T1000 (cell line): ENCODE measurements at regions not wholly inside any gene's neighbourhood (a gene's known extent, or its start where the extent isn't known, plus 50 kb on each side); places are given as distances from the start of the nearest gene placed in this dataset.

Source experiments
- DNase-seq: peaks from one replicate; lab custom pipeline; 2025; ENCODE audit warnings: mixed read lengths; lab: John Stamatoyannopoulos, UW

- no peak for DNase-seq
Observed at GRCh38 chr21:23455676-23456075, 2151.6 kb downstream of the MRPL39 start.

- no peak for DNase-seq
Observed at GRCh38 chr21:23452384-23453083, 2154.7 kb downstream of the MRPL39 start.

- no peak for DNase-seq
Observed at GRCh38 chr21:23445307-23445706, 2162.0 kb downstream of the MRPL39 start.

- DNase-seq = no peak
Observed at GRCh38 chr21:23438081-23438480, 2169.2 kb downstream of the MRPL39 start.

GRCh38 chr21:23402929-23403520, 2204.3 kb downstream of the MRPL39 start:
- DNase-seq = no peak

- DNase-seq = no peak
Observed at GRCh38 chr21:23401278-23401677, 2206.0 kb downstream of the MRPL39 start.

GRCh38 chr21:23398726-23399125, 2208.6 kb downstream of the MRPL39 start:
- no peak for DNase-seq

GRCh38 chr21:23394458-23394857, 2212.8 kb downstream of the MRPL39 start:
- DNase-seq = no peak

GRCh38 chr21:23384679-23385078, 2222.6 kb downstream of the MRPL39 start:
- no peak for DNase-seq

GRCh38 chr21:23374155-23374554, 2233.1 kb downstream of the MRPL39 start:
- no peak for DNase-seq

GRCh38 chr21:23356905-23357304, 2250.4 kb downstream of the MRPL39 start:
- DNase-seq = no peak

GRCh38 chr21:23316190-23316589, 2291.1 kb downstream of the MRPL39 start:
- DNase-seq = no peak

- no peak for DNase-seq
Observed at GRCh38 chr21:23308741-23309140, 2298.5 kb downstream of the MRPL39 start.

- no peak for DNase-seq
Observed at GRCh38 chr21:23307065-23307464, 2300.2 kb downstream of the MRPL39 start.

GRCh38 chr21:23292292-23292691, 2294.1 kb downstream of the NCAM2 start:
- DNase-seq = no peak

GRCh38 chr21:23281917-23282316, 2283.7 kb downstream of the NCAM2 start:
- DNase-seq = no peak

- DNase-seq = no peak
Observed at GRCh38 chr21:23249760-23250159, 2251.6 kb downstream of the NCAM2 start.

GRCh38 chr21:23247334-23247733, 2249.1 kb downstream of the NCAM2 start:
- no peak for DNase-seq

- no peak for DNase-seq
Observed at GRCh38 chr21:23245255-23245654, 2247.0 kb downstream of the NCAM2 start.

GRCh38 chr21:23223882-23224281, 2225.7 kb downstream of the NCAM2 start:
- no peak for DNase-seq

- no peak for DNase-seq
Observed at GRCh38 chr21:23218667-23219066, 2220.5 kb downstream of the NCAM2 start.

- no peak for DNase-seq
Observed at GRCh38 chr21:23217597-23217996, 2219.4 kb downstream of the NCAM2 start.

GRCh38 chr21:23215261-23215660, 2217.1 kb downstream of the NCAM2 start:
- DNase-seq = no peak
